ENCODE measurements at regions not wholly inside any gene's neighbourhood (a gene's known extent, or its start where the extent isn't known, plus 50 kb on each side); places are given as distances from the start of the nearest gene placed in this dataset.
"Not testable (repeated sequence)": the region's sequence is repeated elsewhere in the genome, so short reads cannot be mapped to it uniquely, and the experiment has no call there.

DNA sequence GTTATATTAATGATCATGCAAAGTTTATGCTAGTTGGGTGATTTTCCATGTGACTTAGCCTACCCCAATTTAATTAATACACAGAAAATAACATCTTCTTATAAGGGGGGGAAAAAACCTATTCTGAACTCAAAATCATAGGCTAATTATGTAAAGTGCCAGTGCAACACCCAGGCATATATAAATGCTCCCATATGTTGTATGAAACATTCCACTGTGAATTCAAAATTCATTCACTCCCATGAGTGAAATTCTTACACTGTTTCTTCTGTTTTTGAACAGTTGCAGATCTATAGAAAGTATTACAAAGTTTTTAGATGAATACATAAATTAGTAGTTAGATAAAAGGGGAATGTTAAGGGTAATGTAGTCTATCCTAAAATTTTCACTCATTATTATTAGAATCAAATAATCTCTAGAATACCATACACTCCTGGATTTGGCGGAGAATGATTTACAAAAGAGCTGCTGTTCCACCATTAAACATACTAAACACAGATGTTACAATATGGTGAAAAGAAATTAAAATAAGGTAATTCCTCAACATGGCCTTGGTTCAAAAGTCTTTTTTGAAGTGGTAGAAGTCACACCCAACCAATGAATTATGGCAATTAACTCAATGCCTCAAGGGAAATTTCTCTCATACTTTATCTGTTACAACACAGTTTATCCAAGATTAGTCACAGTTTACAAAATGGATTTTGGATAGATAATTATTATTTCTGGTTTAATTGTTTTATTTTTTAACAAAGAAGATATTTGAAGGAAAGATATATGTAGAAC, 454.1 kb upstream of the FLRT2 start:
- DNase-seq (ENCODE audit: low spot score), result no peak

DNA sequence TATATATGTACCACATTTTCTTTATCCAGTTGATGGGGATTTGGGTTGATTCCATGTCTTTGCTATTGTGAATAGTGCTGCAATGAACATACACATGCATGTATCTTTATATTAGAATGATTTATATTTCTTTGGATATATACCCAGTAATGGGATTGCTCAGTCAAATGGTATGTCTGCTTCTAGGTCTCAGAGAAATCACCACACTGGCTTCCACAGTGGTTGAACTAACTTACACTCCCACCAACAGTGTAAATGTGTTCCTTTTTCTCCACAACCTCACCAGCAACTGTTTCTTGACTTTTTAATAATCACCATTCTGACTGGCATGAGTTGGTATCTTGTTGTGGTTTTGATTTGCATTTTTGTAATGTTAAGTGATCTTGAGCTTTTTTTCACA, 452.2 kb upstream of the FLRT2 start:
- not testable (repeated sequence) for DNase-seq (ENCODE audit: low spot score)

DNA sequence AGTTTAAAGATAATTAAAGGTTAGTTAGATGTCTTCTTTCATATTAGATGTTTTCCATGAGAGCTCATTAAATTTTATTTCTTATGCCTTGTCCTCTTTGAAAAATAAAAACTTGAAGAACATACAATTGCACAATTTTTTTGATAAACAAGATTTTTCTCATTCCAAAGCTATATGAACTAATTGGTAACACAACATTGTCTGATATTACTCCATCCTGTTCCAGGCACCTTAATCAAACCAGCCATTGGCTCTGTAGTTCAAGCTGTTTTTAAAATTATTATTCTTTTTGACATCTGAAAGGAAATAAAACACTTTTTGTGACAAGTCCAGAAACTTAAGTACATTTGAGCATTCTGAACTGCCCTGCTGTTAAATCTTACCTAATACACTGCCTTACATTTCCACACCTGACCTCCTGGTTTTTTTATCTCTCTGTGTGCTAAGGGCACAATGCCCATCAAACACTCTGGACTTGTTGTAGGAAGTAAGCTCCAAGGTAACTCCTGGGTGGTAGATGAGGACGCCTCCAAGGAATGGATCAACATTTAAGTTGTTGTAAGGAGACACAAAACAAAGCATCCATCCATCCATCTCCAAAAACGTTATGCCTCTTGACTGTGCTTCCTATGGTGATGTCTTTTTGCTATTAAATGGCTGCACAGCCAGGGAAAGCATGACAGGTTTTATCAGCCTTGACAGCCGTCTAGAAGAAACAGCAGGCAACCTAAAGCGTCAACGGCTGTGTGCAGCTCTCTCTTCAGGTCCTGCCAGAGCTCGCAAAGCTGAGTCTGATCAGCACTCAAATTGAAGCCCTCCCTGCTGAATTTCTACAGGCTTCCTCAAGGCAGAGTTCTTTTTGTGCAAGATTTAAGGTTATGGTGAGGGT, 449.9 kb upstream of the FLRT2 start:
- DNase-seq (ENCODE audit: low spot score), result no peak

- DNase-seq (ENCODE audit: low spot score), result no peak
These were observed 445.6 kb upstream of the FLRT2 start for GRCh38 chr14:85084344-85084743.

- no peak for DNase-seq (ENCODE audit: low spot score)
These were observed 444.0 kb upstream of the FLRT2 start for GRCh38 chr14:85085981-85086380.

DNA sequence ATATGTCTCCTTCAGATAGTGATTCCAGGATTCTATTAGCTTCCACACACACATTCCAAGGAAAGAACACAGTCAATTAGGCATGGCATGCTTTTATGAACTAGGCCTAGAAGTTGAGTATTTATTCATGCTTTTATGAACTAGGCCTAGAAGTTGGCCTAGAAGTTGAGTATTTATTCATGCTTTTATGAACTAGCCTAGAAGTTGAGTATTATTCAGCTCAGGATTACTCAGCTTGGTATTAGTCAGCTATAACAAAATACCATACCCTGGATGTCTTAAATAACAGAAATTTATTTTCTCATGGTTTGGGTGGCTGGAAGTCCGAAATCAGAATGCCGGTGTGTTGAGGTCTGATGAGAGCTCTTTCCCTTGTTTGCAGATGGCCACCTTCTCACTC, 442.7 kb upstream of the FLRT2 start:
- DNase-seq (ENCODE audit: low spot score), result no peak

- no peak for DNase-seq (ENCODE audit: low spot score)
These were observed 441.8 kb upstream of the FLRT2 start for GRCh38 chr14:85088192-85088591.

DNA sequence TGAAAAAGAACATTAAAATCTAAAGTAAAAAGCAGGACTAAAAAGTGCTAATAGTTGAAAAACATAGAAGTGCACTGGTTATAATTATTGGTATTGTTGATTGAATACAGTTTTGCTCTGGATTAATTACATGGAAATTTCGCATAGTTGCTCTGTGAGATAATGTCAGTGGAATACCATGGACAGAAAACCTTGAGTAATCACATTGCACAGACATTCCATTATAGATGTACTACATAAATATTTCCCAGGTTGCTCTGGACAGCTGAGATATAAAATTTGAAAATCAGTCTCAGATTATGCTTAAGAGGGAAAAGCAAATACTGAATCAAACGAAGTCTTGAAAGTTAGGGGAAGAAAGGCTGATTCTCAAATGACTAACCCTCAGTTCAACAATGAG, 439.3 kb upstream of the FLRT2 start:
- DNase-seq (ENCODE audit: low spot score), result no peak

- DNase-seq (ENCODE audit: low spot score), result no peak
These were observed 436.2 kb upstream of the FLRT2 start for GRCh38 chr14:85093631-85094330.

DNA sequence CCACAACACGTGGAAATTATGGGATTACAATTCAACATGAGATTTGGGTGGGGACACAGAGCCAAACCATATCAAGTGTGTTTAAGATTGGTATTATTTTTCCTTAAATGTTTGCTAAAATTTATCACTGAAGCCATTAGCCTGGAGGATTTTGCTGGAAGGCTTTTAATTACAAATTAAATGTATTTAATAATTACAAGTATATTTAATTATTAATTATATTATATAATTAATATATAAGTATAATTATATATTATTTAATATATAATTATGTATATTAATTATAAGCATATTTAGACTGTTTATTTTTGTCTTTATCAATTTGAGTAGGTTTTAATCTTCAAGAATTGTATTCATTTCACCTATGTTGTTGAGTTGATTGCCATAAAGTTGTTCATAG, 427.4 kb upstream of the FLRT2 start:
- DNase-seq (ENCODE audit: low spot score), result no peak

- no peak for DNase-seq (ENCODE audit: low spot score)
These were observed 423.4 kb upstream of the FLRT2 start for GRCh38 chr14:85106506-85106905.

GRCh38 chr14:85112762-85113161, 417.2 kb upstream of the FLRT2 start:
- no peak for DNase-seq (ENCODE audit: low spot score)

- DNase-seq (ENCODE audit: low spot score), result no peak
These were observed 414.0 kb upstream of the FLRT2 start for GRCh38 chr14:85115921-85116320.

GRCh38 chr14:85118274-85118673, 411.7 kb upstream of the FLRT2 start:
- no peak for DNase-seq (ENCODE audit: low spot score)

GRCh38 chr14:85122690-85123089, 407.3 kb upstream of the FLRT2 start:
- DNase-seq (ENCODE audit: low spot score), result no peak

DNA sequence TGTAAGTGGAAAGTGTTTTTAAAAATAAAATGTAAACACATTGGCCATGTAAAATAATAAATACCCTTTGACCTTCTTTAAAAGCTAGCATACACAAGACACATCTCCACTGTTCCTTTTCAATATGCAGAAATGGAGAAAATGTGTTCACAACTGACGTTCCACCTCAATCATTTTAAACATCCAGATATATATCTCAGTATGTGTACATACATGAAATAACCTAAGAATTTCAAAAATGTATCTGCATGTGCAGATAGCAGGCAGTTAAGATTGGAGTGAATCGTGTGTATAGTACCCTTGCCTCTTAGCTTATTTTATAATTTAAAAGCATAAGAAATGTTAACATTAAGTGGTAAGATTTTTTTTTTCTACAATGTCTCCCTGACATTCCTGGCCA, 406.2 kb upstream of the FLRT2 start:
- no peak for DNase-seq (ENCODE audit: low spot score)

DNA sequence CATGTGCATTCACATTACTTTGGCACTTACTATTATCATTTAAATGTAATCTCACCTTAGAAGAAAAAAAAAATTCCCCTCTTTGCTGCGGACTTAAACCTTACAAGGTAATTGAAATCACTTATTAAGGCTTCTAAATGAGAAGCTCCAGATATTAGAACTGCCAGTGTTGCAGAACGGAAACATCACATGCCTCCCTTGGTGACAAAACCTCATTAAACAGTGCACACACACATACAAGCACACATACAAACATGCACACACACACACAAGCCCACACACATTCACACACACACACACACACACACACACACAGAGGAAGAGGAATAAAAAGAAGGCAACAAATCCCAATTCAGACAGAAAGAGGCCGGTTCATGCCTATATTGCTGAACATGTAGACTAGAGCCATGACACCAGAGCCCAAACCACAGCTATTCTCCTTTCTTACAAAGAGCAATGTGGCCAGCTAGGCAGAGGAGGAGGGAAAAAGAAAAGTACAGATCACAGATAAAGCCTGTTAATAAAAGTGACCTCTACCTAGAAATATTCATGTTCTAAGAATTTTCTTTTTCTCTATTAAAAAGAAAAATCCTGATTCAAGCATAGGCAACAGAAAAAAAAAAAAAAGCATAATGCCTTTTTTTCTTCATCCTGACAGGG, 405.2 kb upstream of the FLRT2 start:
- no peak for DNase-seq (ENCODE audit: low spot score)

DNA sequence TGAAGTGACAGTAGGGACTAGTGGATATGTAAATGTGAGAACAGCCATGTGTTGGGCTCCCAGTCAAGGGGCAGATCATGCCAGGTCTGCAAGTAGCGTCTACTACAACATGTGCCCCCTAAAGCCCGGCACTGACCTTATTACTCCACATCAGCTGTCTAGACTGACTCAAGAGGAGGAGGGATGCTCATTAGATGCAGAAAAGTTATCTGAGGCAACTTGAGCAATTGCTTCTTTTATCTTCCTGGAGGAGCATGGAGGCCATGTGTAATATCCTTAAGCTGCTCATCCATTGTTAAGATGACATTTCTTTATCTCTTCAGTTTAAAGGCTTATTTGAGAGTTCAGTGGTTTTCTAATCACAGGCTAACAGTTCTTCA, 404.7 kb upstream of the FLRT2 start:
- DNase-seq (ENCODE audit: low spot score), result no peak

DNA sequence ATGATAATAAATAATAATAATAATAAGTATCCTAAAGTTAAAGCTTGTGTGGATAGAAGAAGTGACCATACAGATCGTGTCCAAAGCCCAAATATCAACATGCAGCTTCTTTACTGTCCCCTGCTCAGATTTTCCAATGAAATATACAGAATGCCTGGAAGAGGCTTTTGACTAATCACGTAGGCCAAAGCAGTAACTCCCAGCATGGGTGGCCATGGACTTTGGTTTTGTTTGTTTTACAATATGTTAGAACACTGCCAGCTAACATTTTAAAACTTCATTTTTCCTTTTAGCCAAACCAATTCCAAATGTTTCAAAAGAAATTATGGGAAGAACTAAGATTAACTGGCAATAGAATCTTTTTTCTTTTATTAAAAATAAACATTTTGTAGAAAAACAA, 400.0 kb upstream of the FLRT2 start:
- no peak for DNase-seq (ENCODE audit: low spot score)

DNA sequence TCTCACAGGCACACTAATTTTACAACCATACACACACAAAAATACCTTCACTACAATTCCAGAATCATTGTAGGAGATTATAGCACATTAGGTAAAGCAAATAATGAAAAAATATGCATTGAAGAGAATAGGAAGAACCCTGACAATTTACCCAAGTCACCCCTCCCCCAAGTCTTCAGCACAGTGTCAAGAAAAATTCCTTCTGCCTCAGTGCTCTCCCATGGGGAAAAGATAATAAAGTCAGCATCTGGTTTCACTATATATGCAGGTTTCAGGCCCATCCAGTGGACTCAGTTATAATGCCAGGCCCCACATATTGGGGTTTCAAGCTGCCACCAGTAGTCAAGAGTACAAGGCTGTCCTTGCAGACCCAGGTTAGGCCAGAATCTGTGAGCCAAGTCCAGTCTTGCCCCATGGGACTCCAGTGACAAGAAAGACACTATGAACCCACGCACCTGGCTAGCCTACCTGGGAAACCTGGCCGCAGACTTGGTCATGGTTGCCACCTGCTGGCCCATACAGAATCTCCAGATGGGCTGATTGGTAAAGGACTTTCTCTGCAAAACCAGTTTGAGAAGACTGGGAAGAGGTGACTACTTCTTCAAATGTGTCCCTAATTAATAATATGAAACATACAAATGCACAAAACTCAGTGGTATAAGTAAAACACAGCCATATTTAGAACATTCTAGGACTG, 398.6 kb upstream of the FLRT2 start:
- DNase-seq (ENCODE audit: low spot score), result no peak

- DNase-seq (ENCODE audit: low spot score), result no peak
These were observed 387.0 kb upstream of the FLRT2 start for GRCh38 chr14:85142982-85143381.

DNA sequence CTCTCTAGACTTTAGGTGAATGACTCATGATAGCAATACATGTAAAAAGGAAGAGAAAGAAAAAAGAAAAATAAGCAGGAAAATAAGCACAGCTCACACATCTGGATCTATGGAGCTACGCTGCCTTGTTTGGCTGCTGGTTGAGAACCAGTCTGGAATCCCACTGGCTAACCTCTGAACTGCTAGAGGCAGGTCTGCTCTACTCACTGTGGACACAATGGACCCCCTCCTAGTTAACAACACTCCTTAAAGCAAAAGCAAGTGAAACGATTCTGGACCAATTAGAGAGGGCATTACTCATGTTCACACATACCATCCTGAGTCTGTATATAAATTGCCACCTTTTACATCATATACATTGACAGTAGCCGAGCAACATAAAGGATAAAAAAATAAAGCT, 383.2 kb upstream of the FLRT2 start:
- DNase-seq (ENCODE audit: low spot score), result no peak
